Fibroblast of pulmonary artery (primary cell): ENCODE measurements at regions not wholly inside any gene's neighbourhood (a gene's known extent, or its start where the extent isn't known, plus 50 kb on each side); places are given as distances from the start of the nearest gene placed in this dataset.

Experiments
- DNase-seq: peaks from one replicate; pipeline ENCODE4 v3.0.0-alpha.2; 2010; ENCODE audit warnings: low read depth
- H3K4me3 ChIP-seq: replicated peaks from 2 replicates; pipeline ENCODE4 v1.5.1; 2011; ENCODE audit warnings: low read depth, mild to moderate bottlenecking, control low read depth, low read length, moderate library complexity
- TF ChIP-seq, protein P1 (sequence below): IDR thresholded peaks from 2 replicates; pipeline ENCODE4 v1.5.1; 2011; ENCODE audit warnings: mild to moderate bottlenecking, control low read depth, low read length, inconsistent platforms; ENCODE audit errors: missing control alignments

DNA sequence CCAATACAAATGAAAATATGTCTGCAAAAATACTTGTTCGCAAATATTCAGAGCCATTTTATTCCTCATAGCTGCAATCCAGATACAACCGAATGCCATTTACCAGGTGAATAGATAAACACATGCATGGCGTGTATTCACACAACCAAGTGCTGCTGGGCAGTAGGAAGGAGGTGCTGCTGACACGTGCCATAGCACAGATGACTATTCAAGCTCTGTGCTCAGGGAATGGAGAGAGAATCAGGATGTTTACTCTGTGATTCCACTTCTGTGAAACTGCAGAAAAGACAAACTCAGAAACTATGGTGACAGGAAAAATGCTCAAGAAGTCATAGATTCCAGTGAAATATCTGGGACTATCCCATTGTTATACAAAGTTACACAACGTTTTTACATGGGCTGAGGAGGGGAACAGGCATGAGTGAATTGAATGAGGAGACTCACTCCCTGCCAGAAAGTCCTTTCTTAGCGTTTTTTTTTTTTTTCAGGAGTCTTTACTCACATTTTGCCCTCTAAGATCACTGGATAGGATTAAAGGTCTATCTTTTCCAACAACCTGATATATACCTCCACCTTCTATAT lies 152.9 kb upstream of the NDN start:
- TF ChIP-seq, protein P1, sequence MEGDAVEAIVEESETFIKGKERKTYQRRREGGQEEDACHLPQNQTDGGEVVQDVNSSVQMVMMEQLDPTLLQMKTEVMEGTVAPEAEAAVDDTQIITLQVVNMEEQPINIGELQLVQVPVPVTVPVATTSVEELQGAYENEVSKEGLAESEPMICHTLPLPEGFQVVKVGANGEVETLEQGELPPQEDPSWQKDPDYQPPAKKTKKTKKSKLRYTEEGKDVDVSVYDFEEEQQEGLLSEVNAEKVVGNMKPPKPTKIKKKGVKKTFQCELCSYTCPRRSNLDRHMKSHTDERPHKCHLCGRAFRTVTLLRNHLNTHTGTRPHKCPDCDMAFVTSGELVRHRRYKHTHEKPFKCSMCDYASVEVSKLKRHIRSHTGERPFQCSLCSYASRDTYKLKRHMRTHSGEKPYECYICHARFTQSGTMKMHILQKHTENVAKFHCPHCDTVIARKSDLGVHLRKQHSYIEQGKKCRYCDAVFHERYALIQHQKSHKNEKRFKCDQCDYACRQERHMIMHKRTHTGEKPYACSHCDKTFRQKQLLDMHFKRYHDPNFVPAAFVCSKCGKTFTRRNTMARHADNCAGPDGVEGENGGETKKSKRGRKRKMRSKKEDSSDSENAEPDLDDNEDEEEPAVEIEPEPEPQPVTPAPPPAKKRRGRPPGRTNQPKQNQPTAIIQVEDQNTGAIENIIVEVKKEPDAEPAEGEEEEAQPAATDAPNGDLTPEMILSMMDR: no peak
- no peak overlapping the region for H3K4me3 ChIP-seq

DNA sequence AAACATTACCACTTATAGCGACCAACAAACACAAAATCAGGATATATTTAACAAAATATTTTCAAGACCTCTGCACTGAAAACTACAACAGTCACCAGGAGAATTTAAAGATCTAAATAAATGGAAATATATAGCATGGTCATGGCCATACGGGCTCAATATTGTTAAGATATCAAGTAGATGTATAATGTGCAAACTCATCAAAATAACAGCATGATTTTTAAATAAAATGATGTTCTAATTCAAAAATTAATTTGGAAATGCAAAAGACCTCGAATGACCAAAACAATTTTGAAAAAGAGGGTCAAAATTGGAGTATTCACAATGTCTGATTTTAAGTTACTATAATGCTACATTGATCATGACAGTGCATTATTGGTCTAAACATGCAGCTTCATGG lies 159.1 kb upstream of the NDN start:
- no peak overlapping the region for H3K4me3 ChIP-seq
- DNase-seq: no peak
- TF ChIP-seq, protein P1: no peak

More for the DNA sequence above, 152.9 kb upstream of the NDN start:
- no peak for DNase-seq

DNA sequence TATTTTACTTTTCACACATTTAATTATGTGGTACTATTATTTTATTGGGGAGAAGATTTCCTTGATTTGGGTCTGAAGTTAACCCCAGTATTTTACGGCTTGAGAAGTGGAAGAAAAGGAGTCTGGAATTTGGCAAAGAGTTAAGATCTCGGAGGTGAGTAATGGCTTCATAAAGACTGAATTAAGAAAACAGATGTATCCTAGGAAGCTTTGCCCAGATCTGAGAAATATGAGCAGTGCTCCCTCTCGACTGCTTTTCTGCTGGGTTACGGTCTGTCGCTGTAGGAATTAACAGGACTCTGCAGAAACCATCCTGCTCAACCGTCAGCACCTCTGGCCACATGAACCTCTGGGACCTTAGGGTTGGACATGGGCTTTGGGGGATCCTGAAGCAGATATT lies 163.6 kb upstream of the NDN start:
- TF ChIP-seq, protein P1: no peak
- no peak for DNase-seq
- H3K4me3 ChIP-seq: no peak overlapping the region

DNA sequence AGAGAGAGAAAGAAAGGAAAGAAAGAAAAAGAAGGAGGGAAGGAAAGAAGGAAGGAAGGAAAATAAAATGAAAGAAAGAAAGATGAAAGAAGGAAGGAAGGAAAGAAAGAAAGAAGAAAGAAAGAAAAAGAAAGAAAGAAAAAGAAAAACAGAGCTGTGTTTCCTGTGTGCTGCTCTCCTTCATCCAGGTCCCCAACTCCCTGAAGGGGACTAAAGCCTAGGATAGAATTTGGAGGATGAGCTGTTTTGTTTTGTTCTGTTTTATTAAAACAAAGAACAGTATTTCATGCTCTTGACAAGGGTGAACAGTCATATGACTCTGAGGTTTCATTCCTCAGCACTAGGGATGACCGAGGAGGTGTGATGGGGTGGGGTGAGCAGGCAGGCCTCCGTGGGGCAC lies 164.8 kb upstream of the NDN start:
- no peak for DNase-seq
- TF ChIP-seq, protein P1: no peak

DNA sequence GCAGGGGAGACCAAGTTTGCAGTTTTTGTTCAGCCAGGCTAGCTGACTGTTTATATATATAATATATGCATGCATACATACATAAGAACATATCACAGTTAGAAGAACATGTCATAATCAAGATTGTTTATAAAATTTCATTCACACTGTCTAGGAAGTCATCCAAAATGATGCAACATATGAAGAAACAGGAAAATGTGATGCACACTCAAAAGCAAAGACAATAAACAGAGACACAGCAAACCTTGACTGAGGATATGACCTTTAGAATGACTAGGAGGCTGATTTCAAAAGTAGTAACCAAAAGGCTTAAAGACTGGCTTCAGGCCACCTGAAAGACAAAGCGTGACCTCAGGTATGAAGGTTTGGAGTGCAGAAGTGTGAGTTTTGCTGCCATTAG lies 166.2 kb upstream of the NDN start:
- H3K4me3 ChIP-seq: no peak overlapping the region
- DNase-seq: peak; percentile 10
- TF ChIP-seq, protein P1: no peak

More for the DNA sequence above, 164.8 kb upstream of the NDN start:
- no peak overlapping the region for H3K4me3 ChIP-seq

DNA sequence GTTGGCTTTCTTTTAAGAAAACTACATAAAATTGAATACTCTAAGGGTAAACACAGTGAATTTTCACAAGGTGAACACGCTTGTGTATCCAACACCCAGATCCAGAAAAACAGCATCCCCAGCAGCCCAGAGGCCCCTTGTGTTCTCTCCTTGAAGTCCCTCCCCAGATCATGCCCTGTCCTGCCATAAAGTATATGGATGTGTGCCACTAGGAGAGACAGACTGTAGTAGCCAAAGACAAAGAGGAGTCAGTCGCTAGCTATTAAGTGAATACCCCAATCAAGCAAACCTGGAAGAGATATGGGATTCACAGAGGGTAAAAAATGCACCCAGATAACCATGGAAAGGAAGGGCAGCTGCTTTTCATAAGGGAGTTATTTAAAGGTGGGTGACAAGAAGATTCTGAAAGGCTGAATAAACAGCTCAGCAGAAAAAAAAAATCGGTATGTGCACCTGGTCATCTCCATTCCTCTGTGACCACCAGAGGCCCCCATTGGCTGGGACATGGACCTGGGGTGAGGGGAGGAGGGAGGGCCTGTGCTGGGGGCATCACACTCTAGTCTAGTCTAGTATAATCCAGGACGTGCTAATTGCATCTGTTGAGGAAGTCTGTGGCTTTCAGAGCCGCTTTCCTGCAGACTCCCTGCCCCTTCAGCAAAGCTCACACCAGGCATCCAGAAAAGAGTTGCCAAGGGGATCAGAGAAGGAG lies 167.3 kb upstream of the NDN start:
- TF ChIP-seq, protein P1: no peak
- DNase-seq: no peak
- H3K4me3 ChIP-seq: no peak overlapping the region
